ENCODE measurements at regions not wholly inside any gene's neighbourhood (a gene's known extent, or its start where the extent isn't known, plus 50 kb on each side); places are given as distances from the start of the nearest gene placed in this dataset.

DNA sequence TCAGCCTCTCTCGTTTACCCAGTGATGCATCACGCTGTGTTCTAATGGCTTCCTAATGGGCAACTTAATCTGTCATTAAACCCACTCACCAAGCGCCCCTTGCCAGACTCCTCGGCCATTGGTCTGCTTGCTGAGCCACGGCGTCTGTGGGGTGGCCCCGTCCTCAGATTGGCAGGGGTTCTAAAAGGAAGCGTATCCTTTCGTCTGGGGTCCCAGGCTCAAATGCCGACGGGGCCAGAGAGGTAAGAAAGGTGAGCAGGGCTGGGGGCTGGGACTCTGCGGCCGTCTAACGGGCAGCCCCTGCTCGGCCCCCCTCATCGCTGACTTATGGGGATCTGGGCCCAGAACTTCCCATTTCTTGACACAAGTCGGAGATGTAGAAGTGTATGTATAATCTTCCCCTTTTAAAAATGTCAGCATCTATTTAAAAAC lies 315.1 kb upstream of the PROK2 start:
- Histone ChIP-seq H3K27me3 (ENCODE audit: control insufficient read depth in 2 of 2, insufficient read depth in 2 of 2, low read length in 2 of 2) (peaks cover 12 to 13% of the 10 kb centered on the region in 2 experiments), H3K9me3 (replicated peaks; ENCODE audit: control insufficient read depth, insufficient read depth, low read length) (no peaks in the 10 kb centered on the region), H3K36me3 (ENCODE audit: control insufficient read depth in 2 of 2, extremely low read depth in 1 of 2, insufficient read depth in 2 of 2, low read length in 2 of 2) (no peaks in the 10 kb centered on the region), H3K4me1 (ENCODE audit: control insufficient read depth, extremely low read depth, insufficient read depth, low read length) (no peaks in the 10 kb centered on the region), H2AFZ (ENCODE audit: low read depth, low read length) (no peak overlapping the region), H3K4me2 (ENCODE audit: insufficient read depth, low read length) (no peak overlapping the region), H3K4me3 (replicated peaks in 1 of 3; ENCODE audit: insufficient read depth in 1 of 3, low read depth in 1 of 3, low read length in 3 of 3) (no peak overlapping the region), H3K9ac (replicated peaks; ENCODE audit: extremely low read depth, insufficient read depth, low read length) (no peak overlapping the region), H3K79me2 (ENCODE audit: control insufficient read depth, insufficient read depth, low read length) (no peaks in the 10 kb centered on the region), H4K20me1 (replicated peaks; ENCODE audit: control insufficient read depth, extremely low read depth, insufficient read depth, low read length) (no peaks in the 10 kb centered on the region), H3K27ac (ENCODE audit: insufficient read depth, low read depth, low read length) (no peak overlapping the region), H3K9me1 (replicated peaks; ENCODE audit: control insufficient read depth, extremely low read depth, insufficient read depth, low read length) (no peaks in the 10 kb centered on the region)
- TF ChIP-seq, protein P1, sequence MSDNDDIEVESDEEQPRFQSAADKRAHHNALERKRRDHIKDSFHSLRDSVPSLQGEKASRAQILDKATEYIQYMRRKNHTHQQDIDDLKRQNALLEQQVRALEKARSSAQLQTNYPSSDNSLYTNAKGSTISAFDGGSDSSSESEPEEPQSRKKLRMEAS (IDR thresholded peaks at IDR 0.05; ENCODE audit: insufficient read depth, insufficient read length) = no peak
- TF ChIP-seq JUN (IDR thresholded peaks at IDR 0.05; ENCODE audit: borderline replicate concordance, insufficient read depth, insufficient read length, low read depth) = no peak
- no peak for TF ChIP-seq POLR2A (IDR thresholded peaks at IDR 0.05; ENCODE audit: low read depth, low read length)
- no peak for TF ChIP-seq MYC (IDR thresholded peaks at IDR 0.05; ENCODE audit: low read depth, low read length)
- TF ChIP-seq EZH2 (IDR thresholded peaks at IDR 0.05; ENCODE audit: borderline replicate concordance, low read depth, low read length, severe bottlenecking) = no peak
- no peak for TF ChIP-seq FOS (IDR thresholded peaks at IDR 0.05; ENCODE audit: borderline replicate concordance, insufficient read depth, low read length)
- no peak for TF ChIP-seq GATA2 (IDR thresholded peaks at IDR 0.05; ENCODE audit: insufficient read depth, insufficient read length, low read depth, low read length)
- no peak for TF ChIP-seq POLR2AphosphoS5 (IDR thresholded peaks at IDR 0.05; ENCODE audit: insufficient read depth, low read depth, low read length)
- TF ChIP-seq, protein P2, sequence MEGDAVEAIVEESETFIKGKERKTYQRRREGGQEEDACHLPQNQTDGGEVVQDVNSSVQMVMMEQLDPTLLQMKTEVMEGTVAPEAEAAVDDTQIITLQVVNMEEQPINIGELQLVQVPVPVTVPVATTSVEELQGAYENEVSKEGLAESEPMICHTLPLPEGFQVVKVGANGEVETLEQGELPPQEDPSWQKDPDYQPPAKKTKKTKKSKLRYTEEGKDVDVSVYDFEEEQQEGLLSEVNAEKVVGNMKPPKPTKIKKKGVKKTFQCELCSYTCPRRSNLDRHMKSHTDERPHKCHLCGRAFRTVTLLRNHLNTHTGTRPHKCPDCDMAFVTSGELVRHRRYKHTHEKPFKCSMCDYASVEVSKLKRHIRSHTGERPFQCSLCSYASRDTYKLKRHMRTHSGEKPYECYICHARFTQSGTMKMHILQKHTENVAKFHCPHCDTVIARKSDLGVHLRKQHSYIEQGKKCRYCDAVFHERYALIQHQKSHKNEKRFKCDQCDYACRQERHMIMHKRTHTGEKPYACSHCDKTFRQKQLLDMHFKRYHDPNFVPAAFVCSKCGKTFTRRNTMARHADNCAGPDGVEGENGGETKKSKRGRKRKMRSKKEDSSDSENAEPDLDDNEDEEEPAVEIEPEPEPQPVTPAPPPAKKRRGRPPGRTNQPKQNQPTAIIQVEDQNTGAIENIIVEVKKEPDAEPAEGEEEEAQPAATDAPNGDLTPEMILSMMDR (IDR thresholded peaks at IDR 0.05; ENCODE audit: extremely low read depth in 1 of 2, insufficient read depth in 1 of 2, low read depth in 1 of 2, low read length in 2 of 2) = no peak
- BruUV-seq (replicated peaks) = no TSS peak
- FAIRE-seq (no peak), DNase-seq (ENCODE audit: low read depth, low spot score) (no peak)
- ChIA-PET POLR2A (no interaction called here), CTCF (no interaction called here)
- intact Hi-C loops (cut with micrococcal nuclease) = no loop called here
- dilution Hi-C loops (cut with MboI; ENCODE audit: extremely low pct_ligation_motif_present, low sequenced_read_pairs) = no loop called here

Data from endothelial cell of umbilical vein (primary cell).